ENCODE measurements at regions not wholly inside any gene's neighbourhood (a gene's known extent, or its start where the extent isn't known, plus 50 kb on each side); places are given as distances from the start of the nearest gene placed in this dataset.

- no peak overlapping the region for H3K14ac ChIP-seq (ENCODE audit: insufficient read length)
- H4K8ac ChIP-seq (ENCODE audit: extremely low read depth, insufficient read depth, low read length) = no peak overlapping the region
- H2BK5ac ChIP-seq (ENCODE audit: low read depth, low read length) = no peak overlapping the region
- no peak overlapping the region for H3K18ac ChIP-seq (ENCODE audit: extremely low read depth, low read length)
- no peaks in the 10 kb centered on the region for H3K79me2 ChIP-seq (ENCODE audit: control insufficient read depth in 1 of 2, insufficient read depth in 2 of 2, low read length in 2 of 2)
- H3K27ac ChIP-seq (ENCODE audit: low read depth, low read length) = no peak overlapping the region
- H3K23me2 ChIP-seq (ENCODE audit: low read depth, low read length) = no peaks in the 10 kb centered on the region
- no peak overlapping the region for H2BK12ac ChIP-seq (ENCODE audit: low read depth, low read length)
- no peaks in the 10 kb centered on the region; a peak in 1 of 7 replicates for H3K4me1 ChIP-seq (replicated peaks in 1 of 4; ENCODE audit: control insufficient read depth in 3 of 4, insufficient read depth in 4 of 4, low read length in 3 of 4)
- H2AFZ ChIP-seq (ENCODE audit: low read length) = no peak overlapping the region
- no peak overlapping the region for H3K4ac ChIP-seq (replicated peaks; ENCODE audit: insufficient read length, low read depth, low read length)
- no peak for FAIRE-seq
- CTCF ChIA-PET (ENCODE audit: partially characterized antibody) = no interaction called here
- no peak for DNase-seq (ENCODE audit: low read depth in 1 of 2, low spot score in 2 of 2)
- H3K23ac ChIP-seq (ENCODE audit: insufficient read length) = no peak overlapping the region
- H3K27me3 ChIP-seq (replicated peaks in 1 of 4; ENCODE audit: control insufficient read depth in 3 of 4, extremely low read depth in 1 of 4, insufficient read depth in 3 of 4, low read length in 3 of 4) = no peaks in the 10 kb centered on the region
- H2BK20ac ChIP-seq (ENCODE audit: low read length) = no peak overlapping the region
- H3K9ac ChIP-seq (replicated peaks in 1 of 4; ENCODE audit: extremely low read depth in 1 of 4, low read depth in 3 of 4, low read length in 3 of 4) = no peak overlapping the region
- no peak overlapping the region for H3K4me3 ChIP-seq (ENCODE audit: extremely low read depth in 1 of 4, insufficient read depth in 2 of 4, low read depth in 3 of 4, low read length in 4 of 4)
- H2BK15ac ChIP-seq (ENCODE audit: low read length) = no peak overlapping the region
- no peak overlapping the region for H3K4me2 ChIP-seq (ENCODE audit: insufficient read depth in 1 of 2, low read depth in 2 of 2, low read length in 2 of 2)
- no peaks in the 10 kb centered on the region for H4K20me1 ChIP-seq (replicated peaks in 1 of 2; ENCODE audit: control insufficient read depth in 1 of 2, insufficient read depth in 2 of 2, low read length in 2 of 2)
- H3K56ac ChIP-seq (replicated peaks; ENCODE audit: insufficient read length, low read depth, low read length) = no peak overlapping the region
- no peak overlapping the region for H4K91ac ChIP-seq (replicated peaks; ENCODE audit: insufficient read length, low read length)
- 93% methylated on average over 1 of the region's 1 CpG; no CpG with 5 or more reads in 1 of the 2 experiments for WGBS, 2 experiments (ENCODE audit: extremely low coverage in 1 of 2, insufficient coverage in 1 of 2, insufficient read length in 1 of 2, insufficient replicate concordance in 2 of 2, low coverage in 1 of 2, low lambda C conversion rate in 2 of 2, missing lambda C conversion rate in 1 of 2)
- POLR2A ChIA-PET (ENCODE audit: partially characterized antibody) = no interaction called here
- no peak overlapping the region for H4K5ac ChIP-seq (ENCODE audit: insufficient read length, low read depth, low read length)
- H3K9me3 ChIP-seq (ENCODE audit: insufficient read depth in 2 of 2, low read depth in 1 of 2, low read length in 1 of 2) = no peaks in the 10 kb centered on the region; a peak in 1 of 4 replicates
- no peaks in the 10 kb centered on the region for H3K36me3 ChIP-seq (ENCODE audit: control insufficient read depth in 2 of 4, insufficient read depth in 4 of 4, low read length in 3 of 4)
- H2BK120ac ChIP-seq (replicated peaks; ENCODE audit: low read depth, low read length) = no peak overlapping the region
- H3K79me1 ChIP-seq (ENCODE audit: low read depth, low read length) = no peaks in the 10 kb centered on the region
- no peak overlapping the region for H2AK5ac ChIP-seq (ENCODE audit: low read depth, low read length)
- TF ChIP-seq ZNF274 (IDR thresholded peaks at IDR 0.05; ENCODE audit: borderline replicate concordance, extremely low read depth, low read length) (no peak), JUN (IDR thresholded peaks at IDR 0.05; ENCODE audit: low read depth, low read length) (no peak), SUZ12 (IDR thresholded peaks at IDR 0.05; ENCODE audit: low read length) (no peak), TEAD4 (IDR thresholded peaks at IDR 0.05; ENCODE audit: low read depth, low read length) (no peak), SRF (IDR thresholded peaks at IDR 0.05; ENCODE audit: low read depth, low read length) (no peak), POLR2AphosphoS5 (IDR thresholded peaks at IDR 0.05; ENCODE audit: low read depth, low read length) (no peak), POLR2A (IDR thresholded peaks at IDR 0.05; ENCODE audit: control extremely low read depth in 1 of 2, low read depth in 2 of 2, low read length in 2 of 2) (no peak), CTBP2 (IDR thresholded peaks at IDR 0.05; ENCODE audit: borderline replicate concordance, insufficient read depth, insufficient read length, low read length) (no peak), CBX8 (IDR thresholded peaks at IDR 0.05; ENCODE audit: borderline replicate concordance, low read depth, low read length) (no peak), MAX (IDR thresholded peaks at IDR 0.05) (no peak), ATF3 (IDR thresholded peaks at IDR 0.05; ENCODE audit: insufficient read depth, low read depth, low read length) (no peak), TAF7 (optimal IDR thresholded peaks at IDR 0.05; ENCODE audit: borderline replicate concordance, low read depth, low read length) (no peak), ATF2 (IDR thresholded peaks at IDR 0.05; ENCODE audit: low read length) (no peak)
Observed at GRCh38 chr3:25367025-25367424, 61.0 kb upstream of the RARB start.

Measured in H1 (cell line).